H1 (cell line): ENCODE measurements at regions not wholly inside any gene's neighbourhood (a gene's known extent, or its start where the extent isn't known, plus 50 kb on each side); places are given as distances from the start of the nearest gene placed in this dataset.

Source experiments
- BCL11A ChIP-seq, 2 experiments: IDR thresholded peaks; one replicate each; pipeline ENCODE4 v1.6.1; 2011; ENCODE audit warnings: low read depth in 2 of 2, low read length in 2 of 2, mild to moderate bottlenecking in 2 of 2
- CREB1 ChIP-seq: IDR thresholded peaks from 2 replicates; pipeline ENCODE4 v1.6.1; 2012; ENCODE audit warnings: inconsistent platforms
- HDAC2 ChIP-seq, 2 experiments: fragments of 300-600 bp in 1 of 2; sonication (generic) in 1 of 2; IDR thresholded peaks; 2 replicates each; pipeline ENCODE4 v1.6.1; 2011 to 2012; ENCODE audit warnings: low read depth in 2 of 2, low read length in 2 of 2, mild to moderate bottlenecking in 2 of 2, moderate library complexity in 2 of 2, borderline replicate concordance in 1 of 2, inconsistent platforms in 1 of 2
- RBBP5 ChIP-seq: IDR thresholded peaks from 2 replicates; pipeline ENCODE4 v1.7.1; 2012; ENCODE audit warnings: low read depth, mild to moderate bottlenecking, inconsistent platforms, low read length, moderate library complexity, borderline replicate concordance
- TBP ChIP-seq: IDR thresholded peaks from 2 replicates; pipeline ENCODE4 v1.6.1; 2011; ENCODE audit warnings: low read depth, low read length, improper control_type of control experiment

DNA sequence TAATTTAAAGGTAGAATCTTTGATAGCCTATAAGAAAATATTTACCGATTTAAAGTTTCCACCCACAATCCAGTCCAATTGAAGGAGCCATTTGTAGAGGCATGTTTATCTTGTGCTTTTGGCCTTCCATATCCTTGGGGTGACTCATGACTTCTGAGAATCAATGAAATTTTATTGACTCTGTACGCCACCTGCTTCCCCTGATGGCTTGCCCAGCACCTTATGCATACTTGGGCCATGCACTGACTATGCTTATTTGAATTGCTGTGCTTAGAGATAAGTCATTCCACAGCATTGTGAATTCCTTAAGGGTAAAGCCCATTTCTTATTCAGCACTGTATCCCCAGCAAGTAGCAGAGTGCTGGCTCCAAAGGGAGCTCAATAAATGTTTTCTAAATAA lies 954.8 kb upstream of the SEL1L start (continued):
- TF ChIP-seq HDAC2 (IDR thresholded peaks at IDR 0.05; ENCODE audit: borderline replicate concordance in 1 of 2, low read depth in 2 of 2, low read length in 2 of 2) (no peak), CREB1 (no peak), TBP (no peak), RBBP5 (no peak), BCL11A (IDR thresholded peaks at IDR 0.05; ENCODE audit: low read depth in 2 of 2, low read length in 2 of 2) (no peak)
